OCI-LY7 (cell line): ENCODE measurements at regions not wholly inside any gene's neighbourhood (a gene's known extent, or its start where the extent isn't known, plus 50 kb on each side); places are given as distances from the start of the nearest gene placed in this dataset.

ENCODE experiments used
- BruUV-seq: library from RNA; stranded (reverse); fragments of 400-500 nt; replicated peaks from 2 replicates; lab custom pipeline; 2021; lab: Mats Ljungman, UMichigan
- CTCF ChIA-PET: fragments of 300-600 bp; sonication (Branson Sonifier 250); formaldehyde crosslinking; loops from one replicate; lab custom pipeline; 2022; ENCODE audit warnings: antibody characterized with exemption; ENCODE audit not compliant: unreplicated experiment; lab: Charles Lee
- POLR2A ChIA-PET: fragments of 300-600 bp; sonication (Branson Sonifier 250); formaldehyde crosslinking; loops from one replicate; lab custom pipeline; 2022; ENCODE audit warnings: antibody characterized with exemption; lab: Charles Lee
- DNase-seq: peaks from one replicate; pipeline ENCODE4 v3.0.0-alpha.2; 2015; ENCODE audit warnings: low spot score
- H2AFZ ChIP-seq: fragments of 200-600 bp; sonication (generic), shearing (Covaris generic); 2 replicates; pipeline ENCODE4 v1.6.1; 2014; ENCODE audit warnings: mild to moderate bottlenecking, antibody characterized with exemption, low read length, moderate library complexity
- H3K27ac ChIP-seq: fragments of 200-600 bp; sonication (generic); 2 replicates; pipeline ENCODE4 v1.5.1; 2014; ENCODE audit warnings: mixed run types, low read depth, mild to moderate bottlenecking, moderate library complexity, low read length, inconsistent platforms; ENCODE audit not compliant: poor library complexity, severe bottlenecking
- H3K36me3 ChIP-seq: fragments of 200-600 bp; sonication (generic); 2 replicates; pipeline ENCODE4 v1.6.1; 2014; ENCODE audit warnings: mild to moderate bottlenecking, antibody characterized with exemption, low read length, moderate library complexity, mixed read lengths; ENCODE audit not compliant: insufficient read depth
- H3K4me1 ChIP-seq: fragments of 200-600 bp; sonication (generic); 2 replicates; pipeline ENCODE4 v1.5.1; 2014; ENCODE audit warnings: mild to moderate bottlenecking, low read length; ENCODE audit not compliant: insufficient read depth, poor library complexity, severe bottlenecking
- H3K4me2 ChIP-seq: fragments of 200-600 bp; sonication (generic); 2 replicates; pipeline ENCODE4 v1.6.1; 2014; ENCODE audit warnings: mild to moderate bottlenecking, low read length
- H3K4me3 ChIP-seq: fragments of 200-600 bp; sonication (generic); 2 replicates; pipeline ENCODE4 v1.5.1; 2014; ENCODE audit warnings: mild to moderate bottlenecking, low read depth, low read length; ENCODE audit not compliant: poor library complexity, severe bottlenecking
- H3K79me2 ChIP-seq: fragments of 200-600 bp; sonication (generic); 2 replicates; pipeline ENCODE4 v1.6.1; 2016; ENCODE audit warnings: low read depth, mild to moderate bottlenecking, low read length, moderate library complexity, mixed read lengths; ENCODE audit not compliant: insufficient read depth
- H3K9me2 ChIP-seq: fragments of 200-600 bp; sonication (generic); 2 replicates; pipeline ENCODE4 v1.6.1; 2016; ENCODE audit warnings: mild to moderate bottlenecking, low read length, mixed read lengths; ENCODE audit not compliant: insufficient read depth
- H3K9me3 ChIP-seq: fragments of 200-600 bp; sonication (generic); 2 replicates; pipeline ENCODE4 v1.6.1; 2014; ENCODE audit warnings: mild to moderate bottlenecking, mixed run types, low read length, mixed read lengths
- H4K20me1 ChIP-seq: fragments of 200-600 bp; sonication (generic); 2 replicates; pipeline ENCODE4 v1.6.1; 2014; ENCODE audit warnings: mild to moderate bottlenecking, antibody characterized with exemption, low read length, moderate library complexity, mixed read lengths; ENCODE audit not compliant: insufficient read depth
- EZH2phosphoT487 ChIP-seq: fragments of 200-600 bp; sonication (generic); IDR thresholded peaks from 2 replicates; pipeline ENCODE4 v1.6.1; 2018; ENCODE audit warnings: low read depth, borderline replicate concordance, mild to moderate bottlenecking, mixed run types, antibody characterized with exemption, low read length, moderate library complexity, mixed read lengths
- intact Hi-C: fragments of 100-400 bp; cut with micrococcal nuclease; formaldehyde crosslinking; loops from one replicate; pipeline ENCODE4 v1.10.0; 2022; ENCODE audit not compliant: unreplicated experiment
- TF ChIP-seq, protein P1 (sequence below): fragments of 200-600 bp; sonication (generic); conservative IDR thresholded peaks from 2 replicates; pipeline ENCODE4 v1.5.1; 2014; ENCODE audit warnings: mild to moderate bottlenecking, antibody characterized with exemption, low read length, moderate library complexity, mixed read lengths

DNA sequence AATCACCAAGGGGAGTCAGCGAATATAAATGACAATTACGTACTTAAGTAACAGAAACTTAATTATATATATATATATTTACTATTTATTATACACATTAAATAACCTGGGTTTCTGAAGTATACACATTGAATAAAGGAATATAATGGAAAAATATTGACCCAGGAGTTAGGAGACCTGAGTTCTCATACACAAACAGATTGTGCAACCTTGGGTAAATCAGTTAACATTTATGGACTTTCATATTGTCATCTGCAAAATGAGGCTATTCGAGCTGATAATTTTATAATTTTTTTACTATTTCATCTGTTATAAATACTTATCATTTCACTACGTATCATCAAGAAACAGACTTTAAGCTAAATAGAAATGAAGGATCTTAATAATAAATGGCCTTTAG lies 75.1 kb upstream of the SRRM3 start:
- POLR2A ChIA-PET: no interaction called here
- H3K9me2 ChIP-seq: no peaks in the 10 kb centered on the region
- H3K4me2 ChIP-seq: no peak overlapping the region
- intact Hi-C loops: no loop called here
- H3K4me3 ChIP-seq: no peak overlapping the region
- H3K36me3 ChIP-seq: no peaks in the 10 kb centered on the region
- no peak overlapping the region for H2AFZ ChIP-seq
- H3K27ac ChIP-seq: no peak overlapping the region
- BruUV-seq: no TSS peak
- no peak for DNase-seq
- no peaks in the 10 kb centered on the region for H3K9me3 ChIP-seq
- CTCF ChIA-PET: no interaction called here
- H4K20me1 ChIP-seq: no peaks in the 10 kb centered on the region
- no peak for TF ChIP-seq EZH2phosphoT487
- TF ChIP-seq, protein P1, sequence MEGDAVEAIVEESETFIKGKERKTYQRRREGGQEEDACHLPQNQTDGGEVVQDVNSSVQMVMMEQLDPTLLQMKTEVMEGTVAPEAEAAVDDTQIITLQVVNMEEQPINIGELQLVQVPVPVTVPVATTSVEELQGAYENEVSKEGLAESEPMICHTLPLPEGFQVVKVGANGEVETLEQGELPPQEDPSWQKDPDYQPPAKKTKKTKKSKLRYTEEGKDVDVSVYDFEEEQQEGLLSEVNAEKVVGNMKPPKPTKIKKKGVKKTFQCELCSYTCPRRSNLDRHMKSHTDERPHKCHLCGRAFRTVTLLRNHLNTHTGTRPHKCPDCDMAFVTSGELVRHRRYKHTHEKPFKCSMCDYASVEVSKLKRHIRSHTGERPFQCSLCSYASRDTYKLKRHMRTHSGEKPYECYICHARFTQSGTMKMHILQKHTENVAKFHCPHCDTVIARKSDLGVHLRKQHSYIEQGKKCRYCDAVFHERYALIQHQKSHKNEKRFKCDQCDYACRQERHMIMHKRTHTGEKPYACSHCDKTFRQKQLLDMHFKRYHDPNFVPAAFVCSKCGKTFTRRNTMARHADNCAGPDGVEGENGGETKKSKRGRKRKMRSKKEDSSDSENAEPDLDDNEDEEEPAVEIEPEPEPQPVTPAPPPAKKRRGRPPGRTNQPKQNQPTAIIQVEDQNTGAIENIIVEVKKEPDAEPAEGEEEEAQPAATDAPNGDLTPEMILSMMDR: no peak
- H3K4me1 ChIP-seq: no peaks in the 10 kb centered on the region
- H3K79me2 ChIP-seq: no peaks in the 10 kb centered on the region

DNA sequence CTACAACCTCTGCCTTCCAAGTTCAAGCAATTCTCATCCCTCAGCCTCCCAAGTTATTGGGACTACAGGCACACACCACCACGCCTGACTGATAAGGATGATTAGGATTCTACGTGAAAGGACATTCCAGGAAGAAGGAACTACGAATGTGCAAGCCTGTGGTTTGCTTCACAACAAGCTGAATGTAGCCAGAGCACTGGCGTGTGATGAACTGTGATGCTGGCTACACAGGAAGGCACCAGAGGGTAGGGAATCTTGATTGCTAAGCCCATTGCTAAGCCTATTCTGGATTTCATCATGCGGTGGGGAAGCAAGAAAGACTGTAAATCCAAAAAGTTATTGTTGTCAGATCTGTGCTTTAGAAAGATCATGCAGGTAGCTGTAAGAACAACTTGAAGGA lies 72.3 kb upstream of the SRRM3 start:
- Histone ChIP-seq H3K27ac (no peak overlapping the region), H3K4me3 (no peak overlapping the region), H3K36me3 (no peaks in the 10 kb centered on the region), H3K4me1 (no peaks in the 10 kb centered on the region), H2AFZ (no peak overlapping the region), H3K4me2 (no peak overlapping the region), H3K9me2 (no peaks in the 10 kb centered on the region), H3K9me3 (no peaks in the 10 kb centered on the region), H4K20me1 (no peaks in the 10 kb centered on the region), H3K79me2 (no peaks in the 10 kb centered on the region)
- TF ChIP-seq EZH2phosphoT487: no peak
- TF ChIP-seq, protein P1: no peak
- intact Hi-C loops: no loop called here
- ChIA-PET CTCF (no interaction called here), POLR2A (no interaction called here)
- BruUV-seq: no TSS peak
- DNase-seq: no peak

DNA sequence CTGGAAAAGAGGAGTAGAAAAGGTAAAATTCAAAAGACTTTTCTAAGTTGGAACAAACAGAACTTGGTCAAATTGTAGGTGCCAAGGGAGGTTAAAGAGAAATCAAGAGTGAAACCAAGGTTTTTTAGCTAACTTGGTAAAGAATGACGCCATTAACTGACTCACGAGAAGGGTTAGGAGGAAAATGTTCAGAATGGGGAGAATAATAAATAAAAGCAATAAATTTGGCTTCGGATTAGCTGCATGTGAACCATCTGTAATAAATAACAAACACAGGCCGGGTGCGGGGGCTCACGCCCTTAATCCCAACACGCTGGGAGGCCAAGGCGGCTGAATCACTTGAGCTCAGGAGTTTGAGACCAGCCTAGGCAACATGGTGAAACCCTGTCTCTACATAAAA lies 71.9 kb upstream of the SRRM3 start:
- H3K9me2 ChIP-seq: no peaks in the 10 kb centered on the region
- CTCF ChIA-PET: no interaction called here
- no peak for TF ChIP-seq EZH2phosphoT487
- TF ChIP-seq, protein P1: no peak
- H3K79me2 ChIP-seq: no peaks in the 10 kb centered on the region
- intact Hi-C loops: no loop called here
- no peak for DNase-seq
- H2AFZ ChIP-seq: no peak overlapping the region
- H3K36me3 ChIP-seq: no peaks in the 10 kb centered on the region
- POLR2A ChIA-PET: no interaction called here
- no peak overlapping the region for H3K4me3 ChIP-seq
- H3K4me1 ChIP-seq: no peaks in the 10 kb centered on the region
- no TSS peak for BruUV-seq
- no peak overlapping the region for H3K4me2 ChIP-seq
- no peaks in the 10 kb centered on the region for H3K9me3 ChIP-seq
- no peaks in the 10 kb centered on the region for H4K20me1 ChIP-seq
- no peak overlapping the region for H3K27ac ChIP-seq
